ENCODE measurements at regions not wholly inside any gene's neighbourhood (a gene's known extent, or its start where the extent isn't known, plus 50 kb on each side); places are given as distances from the start of the nearest gene placed in this dataset.

DNA sequence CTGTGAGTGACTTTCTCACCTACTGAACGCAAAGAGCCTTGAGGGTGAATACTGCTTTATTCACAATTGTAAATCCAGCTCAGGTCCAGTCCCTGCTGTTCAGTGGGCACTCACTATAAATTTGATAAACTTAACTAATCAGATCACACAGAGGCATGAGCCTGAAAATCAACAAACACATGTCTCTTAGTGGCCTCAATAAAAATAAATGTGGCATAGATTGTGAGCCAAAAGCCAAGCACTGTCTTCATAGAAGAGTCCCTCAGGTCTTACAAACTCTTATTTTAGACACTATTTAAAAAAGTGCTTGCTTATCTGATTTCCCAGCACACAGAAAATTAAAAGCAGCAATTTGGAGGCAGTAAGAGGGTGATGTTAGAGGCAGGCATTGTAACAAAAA is 957.7 kb downstream of the SLITRK5 start:
- Histone ChIP-seq H2AK5ac (ENCODE audit: low read depth, low read length) (no peak overlapping the region), H3K4ac (ENCODE audit: low read depth, low read length) (no peak overlapping the region), H3K36me3 (ENCODE audit: control insufficient read depth, insufficient read depth, low read length) (no peaks in the 10 kb centered on the region), H4K5ac (ENCODE audit: low read depth, low read length) (no peak overlapping the region), H4K91ac (ENCODE audit: insufficient read depth, low read depth, low read length) (no peak overlapping the region), H2BK20ac (ENCODE audit: low read depth, low read length) (no peak overlapping the region), H2BK15ac (ENCODE audit: low read depth, low read length) (no peak overlapping the region), H3K79me1 (ENCODE audit: low read depth in 1 of 2, low read length in 2 of 2) (no peaks in the 10 kb centered on the region), H4K8ac (ENCODE audit: low read depth in 2 of 2, low read length in 2 of 2) (no peak overlapping the region), H2AK9ac (replicated peaks; ENCODE audit: low read depth, low read length, poor library complexity) (no peak overlapping the region), H3K56ac (ENCODE audit: extremely low read depth, insufficient read depth, low read length) (no peak overlapping the region), H3K9me3 (ENCODE audit: control insufficient read depth, insufficient read depth, low read length) (no peaks in the 10 kb centered on the region), H2BK120ac (ENCODE audit: low read depth, low read length) (no peak overlapping the region), H2BK5ac (ENCODE audit: low read depth, low read length, poor library complexity, severe bottlenecking) (no peak overlapping the region), H3K9me1 (ENCODE audit: insufficient read depth, low read length) (no peaks in the 10 kb centered on the region), H3K27me3 (ENCODE audit: control insufficient read depth, insufficient read depth, low read length) (no peaks in the 10 kb centered on the region), H3K4me1 (ENCODE audit: control insufficient read depth, insufficient read depth, low read length) (no peaks in the 10 kb centered on the region), H3K4me3 (ENCODE audit: insufficient read depth, low read depth, low read length) (no peak overlapping the region), H3K23ac (ENCODE audit: low read depth, low read length) (no peak overlapping the region), H4K20me1 (ENCODE audit: insufficient read depth, low read length) (no peaks in the 10 kb centered on the region), H3K9ac (ENCODE audit: low read depth, low read length) (no peak overlapping the region), H3K18ac (ENCODE audit: low read depth, low read length) (no peak overlapping the region), H3K14ac (replicated peaks; ENCODE audit: low read depth, low read length) (no peak overlapping the region), H3K27ac (ENCODE audit: insufficient read depth, low read length) (no peak overlapping the region), H2AFZ (replicated peaks; ENCODE audit: low read length, poor library complexity) (no peak overlapping the region), H3K4me2 (ENCODE audit: low read depth, low read length) (no peak overlapping the region)
- TF ChIP-seq, protein P1, sequence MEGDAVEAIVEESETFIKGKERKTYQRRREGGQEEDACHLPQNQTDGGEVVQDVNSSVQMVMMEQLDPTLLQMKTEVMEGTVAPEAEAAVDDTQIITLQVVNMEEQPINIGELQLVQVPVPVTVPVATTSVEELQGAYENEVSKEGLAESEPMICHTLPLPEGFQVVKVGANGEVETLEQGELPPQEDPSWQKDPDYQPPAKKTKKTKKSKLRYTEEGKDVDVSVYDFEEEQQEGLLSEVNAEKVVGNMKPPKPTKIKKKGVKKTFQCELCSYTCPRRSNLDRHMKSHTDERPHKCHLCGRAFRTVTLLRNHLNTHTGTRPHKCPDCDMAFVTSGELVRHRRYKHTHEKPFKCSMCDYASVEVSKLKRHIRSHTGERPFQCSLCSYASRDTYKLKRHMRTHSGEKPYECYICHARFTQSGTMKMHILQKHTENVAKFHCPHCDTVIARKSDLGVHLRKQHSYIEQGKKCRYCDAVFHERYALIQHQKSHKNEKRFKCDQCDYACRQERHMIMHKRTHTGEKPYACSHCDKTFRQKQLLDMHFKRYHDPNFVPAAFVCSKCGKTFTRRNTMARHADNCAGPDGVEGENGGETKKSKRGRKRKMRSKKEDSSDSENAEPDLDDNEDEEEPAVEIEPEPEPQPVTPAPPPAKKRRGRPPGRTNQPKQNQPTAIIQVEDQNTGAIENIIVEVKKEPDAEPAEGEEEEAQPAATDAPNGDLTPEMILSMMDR (conservative IDR thresholded peaks at IDR 0.05; ENCODE audit: low read depth, low read length): no peak
- TF ChIP-seq FOS (IDR thresholded peaks at IDR 0.05; ENCODE audit: low read depth, low read length): no peak
- TF ChIP-seq CHD1 (IDR thresholded peaks at IDR 0.05; ENCODE audit: low read depth, low read length): no peak
- TF ChIP-seq POLR2A (IDR thresholded peaks at IDR 0.05; ENCODE audit: low read depth, low read length): no peak
- no peak for TF ChIP-seq CEBPB (IDR thresholded peaks at IDR 0.05; ENCODE audit: low read depth, low read length)
- TF ChIP-seq RAD21 (IDR thresholded peaks at IDR 0.05; ENCODE audit: low read length): no peak
- TF ChIP-seq NFE2L2 (IDR thresholded peaks at IDR 0.05; ENCODE audit: low read depth, low read length): no peak
- TF ChIP-seq MAFK (IDR thresholded peaks at IDR 0.05; ENCODE audit: low read depth, low read length): no peak
- no TSS peak for BruUV-seq (replicated peaks)
- DNase-seq (no peak), ATAC-seq (ENCODE audit: low read depth) (no peak)
- ChIA-PET CTCF (no interaction called here), POLR2A (ENCODE audit: unreplicated experiment) (no interaction called here)
- intact Hi-C loops (cut with micrococcal nuclease): no loop called here
- dilution Hi-C loops (cut with HindIII; ENCODE audit: low sequenced_read_pairs, unreplicated experiment): no loop called here
- in situ Hi-C loops (cut with MboI; ENCODE audit: low sequenced_read_pairs): no loop called here
- no CpG with 5 or more reads among the region's 1 CpG for WGBS, 2 experiments (ENCODE audit: extremely low coverage in 2 of 2, insufficient read length in 1 of 2)

Measured in IMR-90 (cell line).